ENCODE measurements at regions not wholly inside any gene's neighbourhood (a gene's known extent, or its start where the extent isn't known, plus 50 kb on each side); places are given as distances from the start of the nearest gene placed in this dataset.
"Not testable (repeated sequence)": the region's sequence is repeated elsewhere in the genome, so short reads cannot be mapped to it uniquely, and the experiment has no call there.

DNA sequence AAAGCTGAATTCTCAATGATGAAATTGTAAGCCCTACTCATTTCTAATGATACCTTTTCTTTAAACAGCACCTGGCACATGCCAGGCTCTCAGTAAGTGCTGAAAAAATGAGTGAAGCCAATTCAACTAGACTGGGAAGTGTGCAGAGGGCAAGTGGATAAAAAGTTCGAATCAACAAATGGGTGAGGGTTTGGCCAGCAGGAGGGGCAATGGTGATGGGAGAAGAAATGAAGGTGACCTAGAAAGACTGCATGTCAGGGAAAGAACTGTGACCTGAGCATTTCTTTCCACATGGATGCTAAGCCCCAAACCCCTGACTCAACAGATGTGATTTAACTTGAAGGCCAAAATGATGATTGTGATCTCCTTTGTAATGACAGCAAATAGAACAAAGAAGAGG lies 54.6 kb downstream of the DKK1 start:
- no peak for DNase-seq (ENCODE audit: low spot score)

DNA sequence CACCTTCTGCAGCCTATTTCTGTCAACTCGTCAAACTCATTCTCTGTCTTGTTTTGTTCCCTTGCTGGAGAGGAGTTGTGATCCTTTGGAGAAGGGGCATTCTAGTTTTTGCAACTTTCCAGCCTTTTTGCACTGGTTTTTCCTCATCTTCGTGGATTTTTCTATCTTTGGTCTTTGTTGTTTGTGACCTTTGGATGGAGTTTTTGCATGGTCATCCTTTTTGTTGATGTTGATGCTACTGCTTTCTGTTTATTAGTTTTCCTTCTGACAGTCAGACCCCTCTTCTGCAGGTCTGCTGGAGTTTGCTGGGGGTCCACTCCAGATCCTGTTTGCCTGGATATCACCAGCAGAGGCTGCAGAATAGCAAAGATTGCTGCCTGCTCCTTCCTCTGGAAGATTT lies 60.1 kb downstream of the DKK1 start:
- DNase-seq (ENCODE audit: low spot score), result not testable (repeated sequence)

DNA sequence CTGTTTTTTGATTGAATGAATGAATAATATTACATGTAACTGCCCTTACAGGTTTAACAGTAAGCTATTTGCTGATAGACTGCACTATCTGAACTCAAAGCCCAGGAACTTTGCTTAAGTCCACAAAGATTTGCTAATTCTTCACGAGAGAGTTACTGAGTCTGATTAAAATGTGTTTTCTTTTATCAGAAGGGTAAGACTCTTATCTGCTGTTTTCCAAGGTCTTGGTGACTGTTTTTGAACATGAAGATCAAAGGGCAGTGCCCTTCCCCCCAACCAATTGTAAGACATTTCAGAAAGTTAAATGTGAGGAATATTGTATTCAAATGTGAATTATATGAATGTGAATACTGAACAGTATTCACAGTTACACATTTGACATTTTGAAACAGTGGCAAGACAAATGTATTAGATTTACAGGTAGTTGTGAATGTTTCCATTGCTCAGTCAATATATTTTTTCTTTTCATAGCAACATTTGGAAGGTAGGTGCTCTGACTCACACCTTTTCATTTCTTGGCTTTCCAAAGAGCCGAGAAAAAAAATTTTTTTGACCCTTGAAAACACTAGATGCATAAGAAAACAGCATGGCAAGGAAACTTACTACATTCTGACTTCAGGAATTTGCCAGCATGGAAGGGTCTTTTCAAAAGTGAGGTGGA lies 62.7 kb downstream of the DKK1 start:
- no peak for DNase-seq (ENCODE audit: low spot score)

DNA sequence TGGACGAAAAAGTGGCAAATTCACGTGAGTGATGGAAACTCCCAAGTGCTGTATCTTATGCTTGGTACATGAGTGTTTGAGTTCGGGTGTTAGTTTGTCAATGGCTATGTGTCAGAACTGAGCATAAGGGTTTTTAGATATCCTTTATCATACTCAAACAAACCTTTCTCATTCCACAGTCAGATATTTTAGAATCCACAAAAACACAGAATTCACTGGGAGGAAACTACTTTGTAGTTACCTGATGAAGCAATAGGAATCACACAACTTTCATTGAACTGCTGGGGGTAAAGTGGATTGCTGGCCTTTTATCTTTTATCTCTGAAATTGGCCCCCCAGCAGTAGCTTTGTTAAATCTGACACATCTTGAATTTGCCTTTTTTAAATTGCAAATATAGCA lies 64.0 kb downstream of the DKK1 start:
- DNase-seq (ENCODE audit: low spot score), result no peak

DNA sequence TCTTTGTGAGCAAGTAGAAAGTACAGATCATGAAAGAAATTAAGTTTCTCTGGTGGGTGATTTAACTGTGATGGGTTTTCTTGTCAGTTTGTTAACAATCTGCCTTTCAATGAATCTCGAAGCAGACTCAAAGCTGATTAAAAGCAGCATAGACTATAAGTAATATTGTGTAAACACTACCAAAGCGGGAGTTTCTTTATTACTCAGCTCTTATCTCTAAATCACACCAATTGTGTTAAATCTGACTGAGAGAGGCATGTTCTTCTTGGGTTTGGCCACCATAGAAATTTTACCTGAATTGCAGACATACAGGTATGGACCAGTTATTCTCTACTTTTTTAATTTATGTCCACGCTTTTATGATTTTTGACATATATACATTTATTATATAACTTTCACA lies 65.2 kb downstream of the DKK1 start:
- no peak for DNase-seq (ENCODE audit: low spot score)

DNA sequence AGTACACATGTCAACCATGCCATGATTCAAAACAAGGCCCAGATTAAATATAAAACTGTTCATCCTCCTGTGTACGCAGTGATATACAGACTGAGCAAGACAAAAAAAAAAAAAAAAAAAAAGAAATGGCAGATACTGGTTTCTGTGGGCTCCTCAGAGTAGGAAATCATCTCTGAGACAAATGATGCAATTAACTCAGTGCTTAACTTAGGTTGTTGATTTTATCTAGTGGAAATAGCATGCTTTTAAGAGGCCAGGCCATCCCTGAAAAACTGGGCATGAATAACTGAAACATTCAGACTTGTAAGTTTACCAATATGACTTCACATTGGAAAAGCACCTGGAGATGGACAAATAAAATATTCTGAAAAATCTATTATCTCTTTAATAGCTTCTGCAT lies 69.0 kb downstream of the DKK1 start:
- no peak for DNase-seq (ENCODE audit: low spot score)

DNA sequence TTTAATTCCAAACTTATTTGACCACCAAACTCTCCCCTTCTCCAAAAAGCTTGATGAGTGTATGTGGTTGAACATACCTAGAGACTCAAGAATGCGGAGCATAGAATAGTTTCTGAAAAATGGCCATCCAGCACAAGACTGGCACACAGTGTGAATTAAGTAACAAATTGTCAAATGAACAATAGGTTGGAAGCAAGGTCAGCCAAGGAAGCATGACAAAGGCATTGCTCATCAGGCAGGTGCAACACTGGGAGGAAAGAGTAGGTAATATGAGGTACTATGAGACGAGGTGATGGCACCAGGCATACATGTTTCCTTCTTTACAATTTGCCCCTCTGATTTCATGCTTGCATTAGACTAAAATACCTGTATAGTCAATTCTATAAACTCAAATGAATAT lies 73.7 kb downstream of the DKK1 start:
- DNase-seq (ENCODE audit: low spot score), result no peak

DNA sequence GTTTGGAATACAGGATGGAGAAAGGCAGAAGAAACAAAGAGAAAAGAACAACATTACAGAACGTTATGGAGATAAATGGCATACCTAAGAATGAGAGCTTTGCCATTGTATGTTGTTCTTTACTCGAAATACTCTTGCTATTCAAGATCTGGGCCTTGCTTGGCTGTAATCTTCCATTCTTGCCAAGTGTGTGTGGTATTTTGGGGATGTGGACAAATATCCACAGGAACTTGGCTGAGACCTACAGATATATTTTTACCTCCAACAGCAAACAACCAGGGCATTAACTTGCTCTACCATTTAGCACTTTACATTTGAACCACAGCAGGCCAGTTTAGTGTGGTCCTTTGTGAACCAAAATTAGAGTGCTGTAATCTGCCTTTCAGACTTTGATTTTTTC lies 76.3 kb downstream of the DKK1 start:
- DNase-seq (ENCODE audit: low spot score), result no peak

DNA sequence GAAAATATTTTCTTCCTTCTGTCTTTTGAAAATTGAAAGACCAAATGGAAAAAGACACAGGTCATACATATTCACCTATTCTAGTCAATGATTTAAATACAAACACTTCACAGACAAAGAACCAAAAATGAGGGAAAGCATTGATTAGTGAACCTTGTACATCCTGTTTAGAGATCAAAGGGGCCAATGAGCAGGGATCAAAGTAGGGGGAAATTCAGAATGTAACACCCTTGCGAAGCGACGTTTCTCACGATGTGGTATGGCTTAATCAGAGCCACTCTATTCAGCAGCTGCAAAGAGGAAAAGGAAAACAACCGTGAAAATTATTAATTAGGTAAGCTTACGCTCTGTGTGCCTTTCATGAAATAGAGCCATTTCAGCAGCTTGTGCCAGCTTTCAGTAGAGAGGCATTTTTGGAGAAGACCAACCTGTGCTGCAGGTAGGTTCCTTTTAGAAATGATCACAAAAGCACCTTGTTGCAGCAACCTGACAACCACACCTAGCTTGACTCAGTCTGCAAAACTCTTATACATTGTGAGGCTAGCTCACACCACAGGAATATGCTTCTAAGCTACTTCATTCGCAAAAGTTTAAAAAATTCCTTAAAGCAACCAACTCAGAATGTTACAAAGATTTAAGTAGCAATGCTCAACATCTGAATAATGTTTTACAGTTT lies 78.0 kb downstream of the DKK1 start:
- no peak for DNase-seq (ENCODE audit: low spot score)

DNA sequence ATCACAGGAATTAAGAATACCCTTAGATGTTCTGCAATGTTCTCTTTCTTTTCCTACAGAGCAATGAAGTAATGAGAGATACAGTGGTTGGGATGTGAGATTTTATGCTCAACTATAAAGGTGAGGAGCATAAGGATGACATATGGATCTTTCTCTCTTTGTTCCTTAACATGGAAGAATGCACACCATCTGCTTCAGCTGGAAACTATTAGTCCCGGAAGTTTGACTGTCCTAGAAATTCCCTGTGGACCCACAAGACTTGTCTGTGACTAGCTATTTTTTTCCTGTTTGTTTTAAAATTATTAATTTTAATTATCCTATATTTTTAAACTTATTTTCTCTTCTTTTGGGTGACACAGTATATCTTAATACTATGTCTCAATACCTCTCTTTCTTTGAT lies 80.2 kb downstream of the DKK1 start:
- DNase-seq (ENCODE audit: low spot score), result no peak

DNA sequence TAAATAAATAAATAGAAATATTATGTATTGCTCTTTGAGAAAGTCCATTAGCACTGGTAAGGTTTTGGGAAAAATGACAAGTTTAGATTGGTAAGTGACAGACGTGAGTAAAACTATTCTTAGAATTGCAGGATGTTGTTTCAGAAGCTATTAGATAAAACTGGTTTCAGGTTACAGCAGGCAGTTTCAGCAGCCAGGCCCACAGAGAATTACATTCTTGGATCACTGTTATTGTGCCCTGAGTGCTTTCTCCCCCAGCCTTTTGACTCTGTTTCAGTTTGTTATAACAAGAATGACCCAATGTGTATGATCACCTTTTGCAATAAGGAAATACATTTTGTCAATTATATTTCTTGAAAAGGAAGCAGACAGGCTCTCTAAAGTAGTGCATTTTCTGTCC lies 86.5 kb downstream of the DKK1 start:
- no peak for DNase-seq (ENCODE audit: low spot score)

DNA sequence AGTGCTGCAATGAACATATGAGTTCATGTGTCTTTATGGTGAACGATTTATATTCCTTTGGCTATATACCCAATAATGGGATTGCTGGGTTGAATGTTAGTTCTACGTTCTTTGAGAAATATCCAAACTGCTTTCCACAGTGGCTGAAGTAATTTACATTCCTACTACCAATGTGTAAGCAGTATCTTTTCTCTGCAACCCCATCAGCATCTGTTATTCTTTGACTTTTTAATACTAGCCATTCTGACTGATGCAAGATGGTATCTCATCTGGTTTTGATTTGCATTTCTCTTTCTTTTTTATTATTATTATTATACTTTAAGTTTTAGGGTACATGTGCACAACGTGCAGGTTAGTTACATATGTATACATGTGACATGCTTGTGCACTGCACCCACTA lies 89.7 kb downstream of the DKK1 start:
- DNase-seq (ENCODE audit: low spot score), result not testable (repeated sequence)

DNA sequence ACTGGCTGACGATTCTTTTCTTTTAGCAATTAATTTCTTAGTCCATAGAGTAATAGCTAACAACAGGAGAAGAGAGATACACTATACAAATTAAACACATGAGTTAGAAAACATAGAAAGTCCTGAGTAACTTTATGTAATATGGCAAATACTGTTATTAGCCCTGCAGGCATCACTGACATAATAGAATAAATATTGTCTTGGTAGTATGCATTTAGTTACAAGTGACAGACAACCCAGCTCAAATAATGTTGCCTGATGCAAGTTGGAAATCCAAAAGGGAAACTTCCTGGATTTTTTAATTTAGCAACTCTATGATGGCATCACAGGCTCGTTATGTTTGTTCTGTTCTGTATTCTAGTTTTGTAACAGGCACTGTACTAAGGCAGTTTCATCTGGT lies 95.1 kb downstream of the DKK1 start:
- no peak for DNase-seq (ENCODE audit: low spot score)

DNA sequence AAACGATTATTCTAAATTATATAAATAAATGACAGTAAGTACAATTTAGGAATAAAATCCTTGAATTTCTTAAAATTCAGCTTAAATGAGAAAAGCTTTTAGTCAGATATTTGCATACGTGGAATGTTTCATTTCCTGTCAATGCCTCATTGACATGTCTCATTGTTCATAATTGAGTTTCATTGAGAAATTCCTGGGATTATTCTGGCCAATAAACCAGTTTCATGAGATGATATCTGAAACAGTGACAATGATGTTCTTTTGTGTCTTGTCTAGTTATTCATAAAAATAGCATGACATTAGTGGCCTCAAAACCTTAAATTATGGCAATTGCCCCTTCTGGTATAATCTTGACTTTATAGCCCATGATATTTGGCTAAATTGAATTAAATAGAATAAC lies 95.8 kb downstream of the DKK1 start:
- DNase-seq (ENCODE audit: low spot score), result no peak

DNA sequence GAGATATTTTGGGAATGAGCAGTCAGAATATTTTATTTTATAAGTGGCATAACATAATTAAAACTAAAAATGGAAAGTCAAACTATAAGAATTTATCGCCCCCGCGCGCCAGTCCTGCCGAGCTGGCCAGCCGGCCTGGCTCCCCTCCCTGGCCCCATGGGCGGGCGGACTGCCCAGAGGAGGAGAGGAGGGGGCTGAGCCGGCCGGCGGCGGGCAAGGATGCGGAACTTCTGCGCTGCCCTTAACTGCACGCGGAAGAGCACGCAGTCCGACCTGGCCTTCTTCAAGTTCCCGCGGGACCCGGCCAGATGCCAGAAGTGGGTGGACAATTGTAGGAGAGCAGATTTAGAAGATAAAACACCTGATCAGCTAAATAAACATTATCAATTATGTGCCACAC lies 96.8 kb downstream of the DKK1 start:
- DNase-seq (ENCODE audit: low spot score), result no peak

DNA sequence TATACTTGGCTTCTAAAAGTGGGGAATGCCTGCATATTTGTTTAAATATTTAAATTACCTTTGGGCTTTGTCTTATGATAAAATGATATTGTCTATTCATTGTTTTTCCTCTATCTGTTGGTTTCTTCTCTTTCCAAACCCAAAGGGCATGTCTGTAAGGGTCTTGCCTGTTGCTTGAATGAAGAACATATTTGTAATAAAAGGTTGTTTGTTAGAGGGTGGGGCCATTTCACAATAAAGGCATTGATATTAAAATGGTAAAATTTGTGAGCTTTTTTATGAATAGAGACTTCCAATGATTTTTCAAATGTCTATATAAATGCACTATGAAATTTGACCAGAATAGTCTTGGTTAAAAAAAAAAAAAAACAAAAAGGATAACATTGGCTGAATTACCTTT lies 105.2 kb downstream of the DKK1 start:
- no peak for DNase-seq (ENCODE audit: low spot score)

DNA sequence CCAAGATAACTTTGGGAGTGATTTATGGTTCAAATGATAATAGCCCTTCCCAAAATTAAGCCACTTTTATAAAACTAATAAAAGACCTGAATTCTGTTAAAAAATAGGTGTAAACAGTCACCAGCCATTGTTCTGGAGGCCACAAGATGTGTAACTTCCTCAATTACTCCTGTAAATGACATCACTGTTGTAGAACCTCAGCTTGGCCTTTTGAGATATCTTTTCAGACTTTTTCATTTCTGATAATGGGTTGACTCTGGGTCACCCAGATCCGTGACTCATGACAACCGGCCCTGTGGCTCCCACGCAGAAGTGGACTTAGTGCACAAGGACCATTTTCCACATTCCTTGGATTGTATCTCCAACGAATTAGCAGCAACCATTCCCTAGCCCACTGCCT lies 106.6 kb downstream of the DKK1 start:
- no peak for DNase-seq (ENCODE audit: low spot score)

DNA sequence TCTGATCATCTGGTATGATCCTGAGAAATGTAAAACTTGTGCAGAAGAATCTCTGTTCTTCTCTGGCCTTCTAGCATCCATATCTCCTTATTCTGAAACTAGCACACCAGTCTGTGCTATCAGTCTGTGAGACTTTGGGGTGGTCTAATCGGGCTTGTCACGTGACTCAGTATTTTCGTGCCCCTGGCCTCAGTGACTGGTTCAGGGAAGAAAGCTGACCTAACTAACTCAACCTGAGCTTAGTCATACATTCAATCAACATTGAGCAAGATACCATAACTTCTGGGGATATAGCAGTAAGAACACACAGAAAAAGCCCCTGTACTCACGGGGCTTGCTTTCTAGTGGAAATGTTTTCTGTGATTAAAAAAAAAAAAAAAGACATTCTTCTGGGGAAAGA lies 109.3 kb downstream of the DKK1 start:
- DNase-seq (ENCODE audit: low spot score), result peak; percentile 34

DNA sequence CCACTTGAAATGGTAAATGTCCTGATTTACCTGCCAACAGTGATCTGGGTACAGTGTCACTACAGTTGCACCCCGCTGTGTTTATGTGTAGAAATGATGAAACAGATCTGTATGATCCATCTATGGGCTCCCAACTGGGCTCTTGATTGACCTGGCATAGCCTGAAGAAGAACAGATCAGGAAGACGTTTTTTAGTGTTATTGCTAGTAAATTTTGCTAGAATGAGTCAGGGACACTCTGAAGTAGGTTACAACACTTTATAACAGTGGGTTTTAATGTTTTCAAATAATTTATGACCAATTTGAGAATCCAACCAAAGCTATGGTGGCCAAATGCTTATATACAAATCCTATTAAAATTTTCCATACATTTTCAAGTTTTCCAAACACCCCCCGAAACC lies 110.3 kb downstream of the DKK1 start:
- no peak for DNase-seq (ENCODE audit: low spot score)

DNA sequence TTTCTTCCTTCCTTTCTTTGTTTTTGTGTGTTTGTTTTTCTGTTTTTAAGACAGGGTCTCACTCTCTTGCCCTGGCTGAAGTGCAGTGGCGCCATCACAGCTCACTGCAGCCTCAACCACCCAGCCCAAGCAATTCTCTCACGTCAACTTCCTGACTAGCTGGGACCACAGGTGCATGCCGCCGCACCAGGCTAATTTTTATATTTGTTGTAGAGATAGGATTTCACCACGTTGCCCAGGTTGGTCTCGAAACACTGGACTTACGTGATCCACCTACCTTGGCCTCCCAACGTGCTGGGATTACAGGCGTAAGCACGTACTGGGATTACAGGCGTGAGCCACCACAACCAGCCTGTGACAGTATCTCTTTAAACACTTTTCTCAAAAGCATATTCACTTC lies 120.7 kb downstream of the DKK1 start:
- no peak for DNase-seq (ENCODE audit: low spot score)

DNA sequence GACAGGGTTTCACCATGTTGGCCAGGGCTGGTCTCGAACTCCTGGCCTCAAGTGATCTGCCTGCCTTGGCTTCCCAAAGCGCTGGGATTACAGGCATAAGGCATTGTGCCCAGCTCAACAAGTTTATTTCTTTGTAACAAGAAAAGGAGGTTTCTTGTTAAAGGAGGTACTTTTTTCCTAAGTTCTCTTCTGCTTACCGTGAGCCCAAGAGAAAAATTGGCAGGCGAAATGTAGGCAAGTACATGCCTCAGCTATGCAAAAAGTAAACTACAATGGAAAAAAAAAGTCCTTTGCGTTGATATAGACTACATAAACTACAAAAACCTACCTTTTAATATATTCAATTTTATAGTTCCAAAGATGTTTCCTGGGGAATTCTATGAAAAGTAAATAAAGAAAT lies 122.6 kb downstream of the DKK1 start:
- DNase-seq (ENCODE audit: low spot score), result no peak

DNA sequence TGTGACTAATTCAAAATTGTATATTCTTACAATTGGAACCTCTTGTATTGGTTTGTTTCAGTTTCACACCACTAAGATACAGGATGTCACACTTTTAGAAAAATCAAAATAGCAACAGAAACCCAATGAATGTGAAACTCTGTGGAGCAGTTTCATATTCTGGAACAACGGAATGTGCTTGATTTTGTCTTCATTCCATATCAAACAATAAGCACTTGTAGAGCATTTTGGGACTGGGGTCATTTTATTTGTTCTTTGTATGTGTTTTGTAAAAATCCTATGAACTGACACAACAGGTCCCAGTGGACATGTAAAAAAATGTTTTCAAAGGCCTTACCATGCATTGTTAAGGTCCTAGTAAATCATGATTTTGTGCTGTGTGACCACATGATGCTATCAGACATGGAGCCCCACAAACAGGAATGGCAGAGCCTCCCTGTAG lies 123.1 kb downstream of the DKK1 start:
- no peak for DNase-seq (ENCODE audit: low spot score)

DNA sequence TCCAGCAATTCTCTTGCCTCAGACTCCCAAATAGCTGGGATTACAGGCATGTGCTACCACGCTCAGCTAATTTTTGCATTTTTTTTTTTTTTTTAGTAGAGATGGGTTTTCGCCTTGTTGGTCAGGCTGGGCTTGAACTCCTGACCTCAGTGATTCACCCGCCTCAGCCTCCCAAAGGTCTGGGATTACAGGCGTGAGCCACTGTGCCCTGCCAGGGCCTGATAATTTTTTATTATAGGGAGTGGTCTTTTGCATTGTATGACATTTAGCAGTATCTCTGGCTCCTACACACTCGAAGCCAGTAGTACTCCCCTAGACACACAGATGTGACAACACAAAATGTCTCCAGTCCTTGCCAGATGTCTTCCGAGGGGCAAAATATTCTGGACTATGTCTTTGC lies 124.0 kb downstream of the DKK1 start:
- DNase-seq (ENCODE audit: low spot score), result no peak

DNA sequence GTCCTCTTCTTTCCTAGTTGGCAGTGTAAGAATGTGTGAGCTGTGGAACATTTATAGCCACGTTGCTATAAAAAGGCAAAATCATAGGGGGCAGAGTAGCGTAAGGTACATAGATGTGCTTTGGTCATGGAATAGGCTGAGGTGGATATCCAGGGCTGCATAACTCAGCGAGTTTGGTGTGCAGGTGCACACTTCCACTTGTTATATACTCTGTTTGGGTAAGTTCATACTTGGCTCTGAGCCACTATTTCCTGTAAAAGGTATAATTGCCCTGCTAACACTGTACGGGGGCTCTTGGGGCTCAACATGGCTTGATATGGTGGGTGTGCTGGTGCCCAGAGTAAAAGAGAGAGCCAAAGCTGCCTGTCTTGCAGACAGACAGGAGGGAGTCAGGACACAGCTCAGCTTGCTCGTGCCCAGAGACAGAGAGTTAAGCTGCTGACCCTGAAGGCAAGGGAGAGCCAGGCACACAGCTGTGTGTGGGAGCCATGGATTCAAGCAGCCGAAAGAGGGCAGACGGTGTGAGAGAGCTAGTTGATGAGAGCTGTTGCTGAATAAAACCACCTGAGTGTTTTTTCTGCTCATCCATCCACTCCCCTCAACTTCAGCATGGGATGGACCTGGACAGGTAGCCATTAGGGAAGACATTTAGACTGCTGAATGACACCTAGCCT lies 126.7 kb downstream of the DKK1 start:
- DNase-seq (ENCODE audit: low spot score), result no peak
